Peyer's patch (tissue), 4 donors: ENCODE measurements at regions not wholly inside any gene's neighbourhood (a gene's known extent, or its start where the extent isn't known, plus 50 kb on each side); places are given as distances from the start of the nearest gene placed in this dataset.

Experiments
- CTCF ChIP-seq, 6 experiments: fragments of 450-650 bp in 4 of 6; fragments of 200-600 bp in 2 of 6; sonication (generic) in 1 of 6; IDR thresholded peaks; one replicate each; pipeline ENCODE4 v1.5.1; 2017 to 2019; ENCODE audit warnings: antibody characterized with exemption in 6 of 6, mild to moderate bottlenecking in 3 of 6, moderate library complexity in 1 of 6
- POLR2A ChIP-seq, 2 donors: fragments of 450-650 bp; IDR thresholded peaks; one replicate each; pipeline ENCODE4 v1.5.1; 2017; ENCODE audit warnings: antibody characterized with exemption in 2 of 2, mild to moderate bottlenecking in 2 of 2, moderate library complexity in 2 of 2

DNA sequence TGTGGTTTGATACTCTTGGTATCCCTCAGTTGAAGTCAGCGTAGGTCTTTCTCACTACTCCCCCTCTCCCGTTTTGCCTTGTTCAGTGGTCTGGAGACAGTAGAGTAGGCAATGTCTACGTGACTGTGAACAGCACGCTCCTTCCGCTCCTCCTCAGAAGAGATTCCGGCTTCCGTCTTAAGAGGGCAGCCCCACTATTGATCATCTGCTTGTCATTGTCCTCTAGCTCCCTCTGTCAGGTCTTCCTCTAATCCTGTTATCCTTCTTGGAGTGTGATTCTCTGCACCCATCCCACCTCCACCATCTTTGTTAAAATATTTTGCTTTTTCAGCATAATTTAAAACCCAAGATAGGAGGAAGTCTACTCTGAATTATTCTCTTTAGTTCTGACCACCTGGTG, 129.9 kb upstream of the KCNK2 start:
- TF ChIP-seq CTCF (IDR thresholded peaks at IDR 0.05) (no peak), POLR2A (IDR thresholded peaks at IDR 0.05) (no peak)
